Cerebellar nuclear complex (tissue), 1 donor: ENCODE measurements at regions not wholly inside any gene's neighbourhood (a gene's known extent, or its start where the extent isn't known, plus 50 kb on each side); places are given as distances from the start of the nearest gene placed in this dataset.

Experiments used
- DNase-seq, 2 experiments: peaks; one replicate each; lab custom pipeline; 2025; lab: John Stamatoyannopoulos, UW

- no peak for DNase-seq
These were observed 96.3 kb upstream of the CSF3R start for GRCh38 chr1:36579039-36579438.

- no peak for DNase-seq
These were observed 93.9 kb upstream of the CSF3R start for GRCh38 chr1:36576551-36577110.

GRCh38 chr1:36576118-36576517 lies 93.4 kb upstream of the CSF3R start:
- no peak for DNase-seq

- no peak for DNase-seq
These were observed 90.7 kb upstream of the CSF3R start for GRCh38 chr1:36573445-36573844.

- no peak for DNase-seq
These were observed 90.2 kb upstream of the CSF3R start for GRCh38 chr1:36572906-36573305.

GRCh38 chr1:36572142-36572715 lies 89.5 kb upstream of the CSF3R start:
- DNase-seq = no peak

GRCh38 chr1:36571106-36571505 lies 88.4 kb upstream of the CSF3R start:
- DNase-seq = no peak

GRCh38 chr1:36570478-36571060 lies 87.9 kb upstream of the CSF3R start:
- no peak for DNase-seq

- DNase-seq = no peak
These were observed 87.3 kb upstream of the CSF3R start for GRCh38 chr1:36570006-36570405.

- DNase-seq = no peak
These were observed 85.1 kb upstream of the CSF3R start for GRCh38 chr1:36567601-36568341.

GRCh38 chr1:36565576-36566501 lies 83.1 kb upstream of the CSF3R start:
- no peak for DNase-seq

- no peak for DNase-seq
These were observed 79.5 kb upstream of the CSF3R start for GRCh38 chr1:36562181-36562685.

GRCh38 chr1:36561361-36561724 lies 78.6 kb upstream of the CSF3R start:
- no peak for DNase-seq

GRCh38 chr1:36560621-36561360 lies 78.1 kb upstream of the CSF3R start:
- DNase-seq = no peak

- no peak for DNase-seq
These were observed 77.5 kb upstream of the CSF3R start for GRCh38 chr1:36560177-36560576.

- no peak for DNase-seq
These were observed 76.3 kb upstream of the CSF3R start for GRCh38 chr1:36559061-36559460.

- DNase-seq = no peak
These were observed 74.6 kb upstream of the CSF3R start for GRCh38 chr1:36557041-36558000.

GRCh38 chr1:36555041-36555440 lies 72.3 kb upstream of the CSF3R start:
- DNase-seq = no peak

- DNase-seq = no peak
These were observed 71.6 kb upstream of the CSF3R start for GRCh38 chr1:36554323-36554628.

GRCh38 chr1:36553591-36554322 lies 71.0 kb upstream of the CSF3R start:
- no peak for DNase-seq
